AG10803 (cell line): ENCODE measurements at regions not wholly inside any gene's neighbourhood (a gene's known extent, or its start where the extent isn't known, plus 50 kb on each side); places are given as distances from the start of the nearest gene placed in this dataset.

Source experiments
- DNase-seq: peaks from one replicate; pipeline ENCODE4 v3.0.0; 2010; ENCODE audit warnings: low read depth
- H3K4me3 ChIP-seq: 2 replicates; pipeline ENCODE4 v1.5.1; 2011; ENCODE audit warnings: mild to moderate bottlenecking, low read length, control low read depth
- CTCF ChIP-seq: conservative IDR thresholded peaks from 2 replicates; pipeline ENCODE4 v1.5.1; 2011; ENCODE audit warnings: mild to moderate bottlenecking, low read length, control low read depth, inconsistent platforms

- no peak; the same call in 1 of the 2 replicates for TF ChIP-seq CTCF
- no peak overlapping the region for H3K4me3 ChIP-seq
- peak; percentile 24 for DNase-seq
These were observed 663.7 kb upstream of the B3GAT1 start for GRCh38 chr11:135075740-135076139.

- no peak for DNase-seq
- no peak overlapping the region for H3K4me3 ChIP-seq
These were observed 662.5 kb upstream of the B3GAT1 start for GRCh38 chr11:135074397-135074998.

DNA sequence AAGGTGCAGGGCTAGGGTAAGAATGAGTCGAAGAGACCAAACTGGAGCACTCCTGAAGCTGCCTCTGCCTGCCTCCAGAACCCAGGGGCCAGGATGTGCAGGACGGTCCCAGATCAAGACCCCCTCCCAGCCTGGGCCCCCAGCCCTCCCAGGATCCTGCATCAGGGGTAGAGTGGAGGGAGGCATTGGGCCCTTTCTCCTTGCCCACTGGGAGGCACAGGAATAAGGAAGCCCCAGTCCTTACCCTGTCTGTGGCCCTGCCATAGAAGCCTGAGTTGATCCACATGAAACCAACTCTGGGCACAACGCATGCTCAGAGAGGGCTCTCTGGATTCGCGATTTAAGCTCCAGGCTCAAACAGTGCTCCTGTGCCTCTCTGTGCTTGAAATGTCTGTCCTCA, 661.8 kb upstream of the B3GAT1 start:
- no peak for DNase-seq
- no peak overlapping the region for H3K4me3 ChIP-seq
- no peak for TF ChIP-seq CTCF

More at GRCh38 chr11:135074397-135074998, 662.5 kb upstream of the B3GAT1 start:
- TF ChIP-seq CTCF = peak; percentile 37

DNA sequence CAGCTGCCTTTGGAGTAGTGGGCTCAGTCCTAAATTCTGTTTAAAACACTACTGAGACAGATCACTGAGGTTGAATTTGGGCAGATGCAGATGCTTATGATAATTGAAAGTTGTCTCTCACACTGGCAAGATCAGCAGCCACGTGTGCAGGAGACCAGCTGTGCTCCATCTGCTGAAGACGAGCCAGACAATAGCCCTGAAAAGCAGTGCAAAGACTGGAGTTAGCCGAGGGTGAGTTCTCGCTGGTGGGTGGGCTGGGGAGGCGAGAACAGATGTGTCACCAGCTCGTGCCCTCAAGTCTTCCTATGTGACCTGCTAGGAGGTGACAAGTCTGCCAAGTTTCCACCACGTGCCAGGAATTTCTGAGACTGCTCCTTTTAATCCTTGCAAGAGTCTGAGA, 661.3 kb upstream of the B3GAT1 start:
- no peak overlapping the region for H3K4me3 ChIP-seq
- DNase-seq = no peak
- no peak for TF ChIP-seq CTCF

GRCh38 chr11:135069890-135070289, 657.8 kb upstream of the B3GAT1 start:
- DNase-seq = no peak
- no peak overlapping the region for H3K4me3 ChIP-seq

DNA sequence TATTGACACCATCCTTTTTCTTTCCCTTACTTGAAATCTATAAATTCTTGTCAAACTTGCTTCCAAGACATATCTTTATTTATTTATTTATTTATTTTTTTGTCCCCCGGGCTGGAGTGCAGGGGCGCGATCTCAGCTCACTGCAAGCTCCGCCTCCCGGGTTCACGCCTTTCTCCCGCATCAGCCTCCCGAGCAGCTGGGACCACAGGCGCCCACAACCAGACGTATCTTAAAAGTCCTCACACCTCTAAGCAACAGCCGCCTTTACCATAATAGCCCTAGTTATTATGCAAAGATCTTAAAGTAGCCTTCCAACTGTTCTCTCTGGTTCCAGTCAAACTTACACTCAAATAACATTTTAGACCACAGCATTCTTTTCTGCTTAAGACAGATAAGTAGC, 657.0 kb upstream of the B3GAT1 start:
- TF ChIP-seq CTCF = no peak
- no peak overlapping the region for H3K4me3 ChIP-seq
- DNase-seq = no peak

More at GRCh38 chr11:135069890-135070289, 657.8 kb upstream of the B3GAT1 start:
- no peak for TF ChIP-seq CTCF

- no peak for DNase-seq
- TF ChIP-seq CTCF = no peak
- no peak overlapping the region for H3K4me3 ChIP-seq
These were observed 651.0 kb upstream of the B3GAT1 start for GRCh38 chr11:135062994-135063393.
